ENCODE measurements at regions not wholly inside any gene's neighbourhood (a gene's known extent, or its start where the extent isn't known, plus 50 kb on each side); places are given as distances from the start of the nearest gene placed in this dataset.

DNA sequence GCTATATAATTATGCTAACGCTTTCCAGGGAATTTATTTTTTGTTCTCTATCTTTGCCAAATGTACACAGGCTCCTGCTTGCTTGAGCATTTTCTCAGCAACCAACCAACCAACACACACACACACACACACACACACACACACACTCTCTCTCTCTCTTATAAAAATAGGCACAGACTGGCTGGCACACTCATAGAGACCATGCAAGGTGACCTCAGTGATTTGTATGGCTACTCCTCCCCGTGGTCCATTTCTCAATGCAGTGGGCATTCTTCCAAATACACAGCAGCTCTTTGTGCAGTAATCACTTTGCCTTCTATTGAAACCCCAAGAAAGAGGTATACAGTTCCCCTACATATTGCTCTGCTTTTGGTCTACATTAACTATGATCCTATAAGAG, 416.0 kb downstream of the MAN2A1 start:
- DNase-seq (no peak), ATAC-seq (ENCODE audit: low read depth in 2 of 2) (no peak)
- no peak overlapping the region for H3K4me3 Mint-ChIP-seq
- H3K9me3 Mint-ChIP-seq = peaks cover 0 to 2% (median 0%) of the 10 kb centered on the region in 7 donors
- H3K4me3 ChIP-seq (ENCODE audit: low read depth, low read length) = no peak overlapping the region
- H3K36me3 Mint-ChIP-seq = no peaks in the 10 kb centered on the region
- H3K27ac ChIP-seq (ENCODE audit: insufficient read depth, low read length, poor library complexity, severe bottlenecking) = no peak overlapping the region
- no peaks in the 10 kb centered on the region for H3K27me3 ChIP-seq (ENCODE audit: control insufficient read depth, insufficient read depth, low read length)
- H3K27me3 Mint-ChIP-seq = peaks cover 10% of the 10 kb centered on the region
- H3K9me3 ChIP-seq (ENCODE audit: control insufficient read depth in 2 of 2, low read length in 2 of 2) = no peaks in the 10 kb centered on the region
- H3K27ac Mint-ChIP-seq = no peak overlapping the region
- no peaks in the 10 kb centered on the region for H3K4me1 ChIP-seq (ENCODE audit: control insufficient read depth, insufficient read depth, low read length, poor library complexity, severe bottlenecking)
- peaks cover 0 to 19% (median 3%) of the 10 kb centered on the region in 4 donors for H3K4me1 Mint-ChIP-seq
- H3K36me3 ChIP-seq (ENCODE audit: control insufficient read depth, insufficient read depth, low read length) = no peaks in the 10 kb centered on the region

DNA sequence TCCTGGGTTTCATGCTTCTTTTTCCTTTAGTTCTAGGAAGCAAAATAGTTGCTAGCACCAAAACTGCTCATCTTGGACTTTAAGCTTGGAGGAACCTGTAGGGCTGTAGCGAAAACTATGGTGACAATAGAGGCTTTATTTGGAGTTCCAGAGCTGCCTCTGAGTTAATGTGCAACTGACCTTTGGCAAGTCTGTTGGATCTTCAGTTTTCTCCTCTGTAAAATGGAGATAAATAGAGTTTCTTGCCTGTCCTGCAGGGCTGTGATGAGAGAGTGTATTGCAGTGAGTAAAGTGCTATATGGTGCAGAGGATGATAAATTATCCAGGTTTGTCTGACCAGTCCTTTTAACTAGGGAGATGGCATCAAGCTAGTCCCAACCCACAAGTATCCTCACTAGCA, 417.0 kb downstream of the MAN2A1 start:
- Mint-ChIP-seq H3K27me3 (peaks cover 13% of the 10 kb centered on the region), H3K36me3 (no peaks in the 10 kb centered on the region), H3K4me1 (peaks cover 0 to 19% (median 3%) of the 10 kb centered on the region in 4 donors), H3K27ac (no peak overlapping the region), H3K9me3 (peaks cover 0 to 3% (median 0%) of the 10 kb centered on the region in 7 donors), H3K4me3 (no peak overlapping the region)
- Histone ChIP-seq H3K9me3 (ENCODE audit: control insufficient read depth in 2 of 2, low read length in 2 of 2) (no peaks in the 10 kb centered on the region), H3K36me3 (ENCODE audit: control insufficient read depth, insufficient read depth, low read length) (no peaks in the 10 kb centered on the region), H3K4me3 (ENCODE audit: low read depth, low read length) (no peak overlapping the region), H3K27me3 (ENCODE audit: control insufficient read depth, insufficient read depth, low read length) (no peaks in the 10 kb centered on the region), H3K27ac (ENCODE audit: insufficient read depth, low read length, poor library complexity, severe bottlenecking) (no peak overlapping the region), H3K4me1 (ENCODE audit: control insufficient read depth, insufficient read depth, low read length, poor library complexity, severe bottlenecking) (no peaks in the 10 kb centered on the region)
- no peak for ATAC-seq (ENCODE audit: low read depth in 2 of 2)
- no peak for DNase-seq

DNA sequence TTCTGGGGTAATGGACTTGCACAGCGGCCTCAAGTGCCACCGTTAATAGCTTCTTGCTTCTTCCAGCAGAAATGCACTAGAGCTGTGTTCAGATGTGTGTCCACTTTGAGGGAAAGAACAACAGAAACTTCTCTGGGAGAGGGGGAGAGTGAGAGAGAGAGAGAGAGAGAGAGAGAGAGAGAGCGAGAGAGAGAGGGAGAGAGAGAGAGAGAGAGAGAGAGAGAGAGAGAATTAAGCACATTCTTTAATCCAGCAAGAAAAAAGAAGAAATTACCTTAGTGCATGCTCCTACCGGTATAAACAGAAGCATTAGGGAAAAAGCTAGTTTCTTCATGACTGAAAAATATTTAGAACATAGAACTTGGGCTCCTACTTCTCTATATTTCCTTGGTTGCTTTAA, 418.8 kb downstream of the MAN2A1 start:
- no peak for DNase-seq
- Histone ChIP-seq H3K4me3 (ENCODE audit: low read depth, low read length) (no peak overlapping the region), H3K36me3 (ENCODE audit: control insufficient read depth, insufficient read depth, low read length) (no peaks in the 10 kb centered on the region), H3K27ac (ENCODE audit: insufficient read depth, low read length, poor library complexity, severe bottlenecking) (no peak overlapping the region), H3K27me3 (ENCODE audit: control insufficient read depth, insufficient read depth, low read length) (no peaks in the 10 kb centered on the region), H3K4me1 (ENCODE audit: control insufficient read depth, insufficient read depth, low read length, poor library complexity, severe bottlenecking) (no peaks in the 10 kb centered on the region), H3K9me3 (ENCODE audit: control insufficient read depth in 2 of 2, low read length in 2 of 2) (no peaks in the 10 kb centered on the region)
- no peak for ATAC-seq (ENCODE audit: low read depth in 2 of 2)
- peaks cover 17% of the 10 kb centered on the region for H3K27me3 Mint-ChIP-seq
- peaks cover 0 to 3% (median 0%) of the 10 kb centered on the region in 7 donors for H3K9me3 Mint-ChIP-seq
- no peak overlapping the region for H3K27ac Mint-ChIP-seq
- H3K4me3 Mint-ChIP-seq = no peak overlapping the region
- H3K36me3 Mint-ChIP-seq = no peaks in the 10 kb centered on the region
- peaks cover 0 to 19% (median 3%) of the 10 kb centered on the region in 4 donors for H3K4me1 Mint-ChIP-seq

DNA sequence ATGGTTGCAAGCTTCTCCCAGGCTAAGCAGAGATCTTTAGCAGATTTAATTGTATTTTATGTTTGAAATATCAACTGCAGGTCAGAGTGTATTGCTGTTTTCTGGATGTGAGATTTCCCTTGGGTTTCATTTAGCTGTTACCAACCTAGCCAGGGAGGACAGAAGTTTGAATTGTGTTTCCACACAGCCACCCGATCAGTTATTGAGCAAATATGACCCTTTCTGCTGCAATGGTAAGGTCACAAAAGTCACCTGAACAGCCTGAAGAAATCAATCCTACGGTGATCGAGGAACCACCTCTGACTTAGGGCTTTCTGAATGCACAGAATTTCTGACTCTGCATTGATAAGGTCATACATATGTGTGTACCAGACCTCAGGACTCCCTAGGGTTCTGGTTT, 419.9 kb downstream of the MAN2A1 start:
- Mint-ChIP-seq H3K4me1 (peaks cover 0 to 11% (median 3%) of the 10 kb centered on the region in 4 donors), H3K27ac (no peak overlapping the region), H3K4me3 (no peak overlapping the region), H3K27me3 (peaks cover 17% of the 10 kb centered on the region), H3K9me3 (peaks cover 0 to 3% (median 0%) of the 10 kb centered on the region in 7 donors), H3K36me3 (no peaks in the 10 kb centered on the region)
- Histone ChIP-seq H3K4me1 (ENCODE audit: control insufficient read depth, insufficient read depth, low read length, poor library complexity, severe bottlenecking) (no peaks in the 10 kb centered on the region), H3K27ac (ENCODE audit: insufficient read depth, low read length, poor library complexity, severe bottlenecking) (no peak overlapping the region), H3K4me3 (ENCODE audit: low read depth, low read length) (no peak overlapping the region), H3K27me3 (ENCODE audit: control insufficient read depth, insufficient read depth, low read length) (no peaks in the 10 kb centered on the region), H3K36me3 (ENCODE audit: control insufficient read depth, insufficient read depth, low read length) (no peaks in the 10 kb centered on the region), H3K9me3 (ENCODE audit: control insufficient read depth in 2 of 2, low read length in 2 of 2) (no peaks in the 10 kb centered on the region)
- ATAC-seq (ENCODE audit: low read depth in 2 of 2) (no peak), DNase-seq (no peak)

DNA sequence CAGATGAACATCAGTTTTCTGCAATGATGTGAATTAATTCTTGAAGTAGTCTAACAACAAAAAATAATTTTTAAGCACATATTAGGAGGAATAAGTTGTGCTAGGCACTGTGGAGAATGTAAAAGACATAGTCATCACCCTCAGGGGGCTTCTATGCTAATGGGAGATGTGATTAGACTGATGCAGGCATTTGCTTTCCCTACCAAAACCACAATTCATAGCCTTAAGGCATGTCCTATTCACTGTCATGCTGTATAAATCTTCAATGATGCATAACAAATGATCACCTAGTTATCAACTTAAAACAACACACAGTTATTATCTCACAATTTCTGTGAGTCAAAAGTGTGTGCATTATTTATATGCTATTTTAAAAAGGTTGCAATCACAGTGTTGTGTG, 422.6 kb downstream of the MAN2A1 start:
- Mint-ChIP-seq H3K27ac (no peak overlapping the region), H3K4me3 (no peak overlapping the region), H3K27me3 (peaks cover 17% of the 10 kb centered on the region), H3K4me1 (peaks cover 0 to 4% (median under 1%) of the 10 kb centered on the region in 4 donors), H3K36me3 (no peaks in the 10 kb centered on the region), H3K9me3 (peaks cover 0 to 5% (median 0%) of the 10 kb centered on the region in 7 donors)
- Histone ChIP-seq H3K4me1 (ENCODE audit: control insufficient read depth, insufficient read depth, low read length, poor library complexity, severe bottlenecking) (no peaks in the 10 kb centered on the region), H3K27me3 (ENCODE audit: control insufficient read depth, insufficient read depth, low read length) (no peaks in the 10 kb centered on the region), H3K4me3 (ENCODE audit: low read depth, low read length) (no peak overlapping the region), H3K27ac (ENCODE audit: insufficient read depth, low read length, poor library complexity, severe bottlenecking) (no peak overlapping the region), H3K9me3 (ENCODE audit: control insufficient read depth in 2 of 2, low read length in 2 of 2) (no peaks in the 10 kb centered on the region), H3K36me3 (ENCODE audit: control insufficient read depth, insufficient read depth, low read length) (no peaks in the 10 kb centered on the region)
- no peak for ATAC-seq (ENCODE audit: low read depth in 2 of 2)
- no peak for DNase-seq

DNA sequence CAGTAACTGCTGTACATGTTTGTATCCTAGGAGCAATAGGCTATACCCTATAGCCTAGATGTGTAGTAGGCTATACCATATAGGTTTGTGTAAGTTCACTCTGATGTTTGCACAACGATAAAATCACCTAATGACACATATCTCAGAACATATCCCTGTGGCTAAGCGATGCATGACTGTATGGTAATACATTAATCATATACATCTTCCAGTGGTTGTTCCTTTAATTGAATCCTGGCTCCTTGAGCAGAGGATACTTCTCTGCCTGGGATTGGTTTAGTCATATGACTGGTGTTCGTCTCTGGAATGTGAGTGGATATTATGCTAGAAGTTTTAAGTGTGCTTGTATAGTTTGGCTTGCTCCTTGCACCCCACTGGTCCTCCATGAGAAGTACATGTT, 425.8 kb downstream of the MAN2A1 start:
- Mint-ChIP-seq H3K9me3 (peaks cover 2 to 13% (median 5%) of the 10 kb centered on the region in 7 donors), H3K4me1 (no peaks in the 10 kb centered on the region)
- no peak for ATAC-seq (ENCODE audit: low read depth in 2 of 2)

DNA sequence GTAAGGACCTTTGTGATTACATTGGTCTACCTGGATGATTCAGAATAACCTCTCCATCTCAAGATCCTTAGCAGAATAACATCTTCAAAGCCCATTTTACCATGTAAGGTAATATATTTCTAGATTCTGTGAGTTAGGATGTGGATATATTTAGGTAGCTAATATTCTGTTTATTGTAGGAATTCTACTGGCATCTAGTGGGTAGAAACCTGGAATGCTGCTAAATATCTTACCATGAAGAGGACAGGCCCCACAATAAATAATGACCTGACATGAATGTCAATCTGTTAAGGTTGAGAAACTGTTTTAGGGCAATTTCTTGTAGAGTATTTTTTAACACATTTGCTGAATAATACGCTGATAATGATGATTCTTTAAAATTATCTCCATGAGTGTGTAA, 426.8 kb downstream of the MAN2A1 start:
- DNase-seq (no peak), ATAC-seq (ENCODE audit: low read depth in 2 of 2) (no peak)
- Histone ChIP-seq H3K27ac (ENCODE audit: insufficient read depth, low read length, poor library complexity, severe bottlenecking) (no peak overlapping the region), H3K4me3 (ENCODE audit: low read depth, low read length) (no peak overlapping the region), H3K4me1 (ENCODE audit: control insufficient read depth, insufficient read depth, low read length, poor library complexity, severe bottlenecking) (no peaks in the 10 kb centered on the region), H3K9me3 (ENCODE audit: control insufficient read depth in 2 of 2, low read length in 2 of 2) (peaks cover 0 to 2% of the 10 kb centered on the region in 2 experiments), H3K36me3 (ENCODE audit: control insufficient read depth, insufficient read depth, low read length) (no peaks in the 10 kb centered on the region), H3K27me3 (ENCODE audit: control insufficient read depth, insufficient read depth, low read length) (no peaks in the 10 kb centered on the region)
- H3K27ac Mint-ChIP-seq = no peak overlapping the region
- H3K4me3 Mint-ChIP-seq = no peak overlapping the region
- peaks cover 0 to 13% (median 5%) of the 10 kb centered on the region in 7 donors for H3K9me3 Mint-ChIP-seq
- no peaks in the 10 kb centered on the region for H3K4me1 Mint-ChIP-seq
- H3K27me3 Mint-ChIP-seq = peaks cover 17% of the 10 kb centered on the region
- peaks cover 4% of the 10 kb centered on the region for H3K36me3 Mint-ChIP-seq

More for the DNA sequence above, 425.8 kb downstream of the MAN2A1 start:
- Mint-ChIP-seq H3K4me3 (no peak overlapping the region), H3K27ac (no peak overlapping the region), H3K27me3 (peaks cover 12% of the 10 kb centered on the region), H3K36me3 (peaks cover 4% of the 10 kb centered on the region)
- H3K27ac ChIP-seq (ENCODE audit: insufficient read depth, low read length, poor library complexity, severe bottlenecking) = no peak overlapping the region
- H3K27me3 ChIP-seq (ENCODE audit: control insufficient read depth, insufficient read depth, low read length) = no peaks in the 10 kb centered on the region
- H3K4me3 ChIP-seq (ENCODE audit: low read depth, low read length) = no peak overlapping the region
- H3K36me3 ChIP-seq (ENCODE audit: control insufficient read depth, insufficient read depth, low read length) = no peaks in the 10 kb centered on the region
- H3K9me3 ChIP-seq (ENCODE audit: control insufficient read depth in 2 of 2, low read length in 2 of 2) = peaks cover 0 to 2% of the 10 kb centered on the region in 2 experiments
- DNase-seq = no peak
- H3K4me1 ChIP-seq (ENCODE audit: control insufficient read depth, insufficient read depth, low read length, poor library complexity, severe bottlenecking) = no peaks in the 10 kb centered on the region

All from CD4-positive, CD25-positive, alpha-beta regulatory T cell (primary cell).